ENCODE measurements at regions not wholly inside any gene's neighbourhood (a gene's known extent, or its start where the extent isn't known, plus 50 kb on each side); places are given as distances from the start of the nearest gene placed in this dataset.
"Not testable (repeated sequence)": the region's sequence is repeated elsewhere in the genome, so short reads cannot be mapped to it uniquely, and the experiment has no call there.

DNA sequence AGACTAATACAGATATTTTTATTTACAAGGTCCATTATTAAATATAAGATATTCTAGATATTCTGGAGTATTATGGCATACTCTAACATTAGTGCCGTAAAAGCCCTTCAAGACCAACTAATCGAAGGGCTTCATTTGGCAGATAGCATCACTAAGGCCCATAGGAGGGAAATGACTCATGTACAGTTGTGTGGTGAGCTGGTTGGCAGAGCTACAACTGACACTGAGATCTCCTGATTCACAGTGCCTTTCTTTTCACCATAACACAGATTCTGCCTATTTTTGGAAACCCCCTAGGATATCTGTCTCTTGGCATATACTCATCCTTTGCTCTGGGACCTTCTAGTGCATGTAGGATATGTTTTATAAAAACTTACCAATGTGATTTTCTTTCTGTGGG lies 201.7 kb upstream of the AFF2 start (continued):
- TF ChIP-seq, protein P1, sequence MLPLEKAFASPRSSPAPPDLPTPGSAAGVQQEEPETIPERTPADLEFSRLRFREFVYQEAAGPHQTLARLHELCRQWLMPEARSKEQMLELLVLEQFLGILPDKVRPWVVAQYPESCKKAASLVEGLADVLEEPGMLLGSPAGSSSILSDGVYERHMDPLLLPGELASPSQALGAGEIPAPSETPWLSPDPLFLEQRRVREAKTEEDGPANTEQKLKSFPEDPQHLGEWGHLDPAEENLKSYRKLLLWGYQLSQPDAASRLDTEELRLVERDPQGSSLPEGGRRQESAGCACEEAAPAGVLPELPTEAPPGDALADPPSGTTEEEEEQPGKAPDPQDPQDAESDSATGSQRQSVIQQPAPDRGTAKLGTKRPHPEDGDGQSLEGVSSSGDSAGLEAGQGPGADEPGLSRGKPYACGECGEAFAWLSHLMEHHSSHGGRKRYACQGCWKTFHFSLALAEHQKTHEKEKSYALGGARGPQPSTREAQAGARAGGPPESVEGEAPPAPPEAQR (CRISPR knock-in tag; IDR thresholded peaks at IDR 0.05): no peak
- TF ChIP-seq, protein P2, sequence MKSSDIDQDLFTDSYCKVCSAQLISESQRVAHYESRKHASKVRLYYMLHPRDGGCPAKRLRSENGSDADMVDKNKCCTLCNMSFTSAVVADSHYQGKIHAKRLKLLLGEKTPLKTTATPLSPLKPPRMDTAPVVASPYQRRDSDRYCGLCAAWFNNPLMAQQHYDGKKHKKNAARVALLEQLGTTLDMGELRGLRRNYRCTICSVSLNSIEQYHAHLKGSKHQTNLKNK (CRISPR knock-in tag; IDR thresholded peaks at IDR 0.05): no peak
- TF ChIP-seq SMAD4 (CRISPR knock-in tag; IDR thresholded peaks at IDR 0.05): no peak
- no peak for TF ChIP-seq FOXJ3 (CRISPR knock-in tag; IDR thresholded peaks at IDR 0.05; ENCODE audit: borderline replicate concordance)
- TF ChIP-seq, protein P3, sequence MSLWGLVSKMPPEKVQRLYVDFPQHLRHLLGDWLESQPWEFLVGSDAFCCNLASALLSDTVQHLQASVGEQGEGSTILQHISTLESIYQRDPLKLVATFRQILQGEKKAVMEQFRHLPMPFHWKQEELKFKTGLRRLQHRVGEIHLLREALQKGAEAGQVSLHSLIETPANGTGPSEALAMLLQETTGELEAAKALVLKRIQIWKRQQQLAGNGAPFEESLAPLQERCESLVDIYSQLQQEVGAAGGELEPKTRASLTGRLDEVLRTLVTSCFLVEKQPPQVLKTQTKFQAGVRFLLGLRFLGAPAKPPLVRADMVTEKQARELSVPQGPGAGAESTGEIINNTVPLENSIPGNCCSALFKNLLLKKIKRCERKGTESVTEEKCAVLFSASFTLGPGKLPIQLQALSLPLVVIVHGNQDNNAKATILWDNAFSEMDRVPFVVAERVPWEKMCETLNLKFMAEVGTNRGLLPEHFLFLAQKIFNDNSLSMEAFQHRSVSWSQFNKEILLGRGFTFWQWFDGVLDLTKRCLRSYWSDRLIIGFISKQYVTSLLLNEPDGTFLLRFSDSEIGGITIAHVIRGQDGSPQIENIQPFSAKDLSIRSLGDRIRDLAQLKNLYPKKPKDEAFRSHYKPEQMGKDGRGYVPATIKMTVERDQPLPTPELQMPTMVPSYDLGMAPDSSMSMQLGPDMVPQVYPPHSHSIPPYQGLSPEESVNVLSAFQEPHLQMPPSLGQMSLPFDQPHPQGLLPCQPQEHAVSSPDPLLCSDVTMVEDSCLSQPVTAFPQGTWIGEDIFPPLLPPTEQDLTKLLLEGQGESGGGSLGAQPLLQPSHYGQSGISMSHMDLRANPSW (CRISPR knock-in tag; conservative IDR thresholded peaks at IDR 0.05; ENCODE audit: low read depth): no peak
- no peak for TF ChIP-seq ZNF138 (CRISPR knock-in tag; conservative IDR thresholded peaks at IDR 0.05)
- TF ChIP-seq JUN (CRISPR knock-in tag; IDR thresholded peaks at IDR 0.05): no peak

DNA sequence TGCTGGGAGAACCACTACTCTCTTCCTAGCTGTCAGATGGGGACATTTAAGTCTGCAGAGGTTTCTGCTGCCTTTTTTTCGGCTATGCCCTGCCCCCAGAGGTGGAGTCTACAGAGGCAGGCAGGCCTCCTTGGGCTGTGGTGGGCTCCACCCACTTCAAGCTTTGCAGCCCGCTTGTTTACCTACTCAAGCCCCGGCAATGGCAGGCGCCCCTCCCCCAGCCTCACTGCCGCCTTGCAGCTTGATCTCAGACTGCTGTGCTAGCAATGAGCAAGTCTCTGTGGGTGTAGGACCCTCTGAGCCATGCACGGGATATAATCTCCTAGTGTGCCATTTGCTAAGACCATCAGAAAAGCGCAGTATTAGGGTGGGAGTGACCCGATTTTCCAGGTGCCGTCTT lies 195.2 kb upstream of the AFF2 start:
- POLR2A ChIA-PET, H3K4me1 Mint-ChIP-seq: not testable (repeated sequence)

DNA sequence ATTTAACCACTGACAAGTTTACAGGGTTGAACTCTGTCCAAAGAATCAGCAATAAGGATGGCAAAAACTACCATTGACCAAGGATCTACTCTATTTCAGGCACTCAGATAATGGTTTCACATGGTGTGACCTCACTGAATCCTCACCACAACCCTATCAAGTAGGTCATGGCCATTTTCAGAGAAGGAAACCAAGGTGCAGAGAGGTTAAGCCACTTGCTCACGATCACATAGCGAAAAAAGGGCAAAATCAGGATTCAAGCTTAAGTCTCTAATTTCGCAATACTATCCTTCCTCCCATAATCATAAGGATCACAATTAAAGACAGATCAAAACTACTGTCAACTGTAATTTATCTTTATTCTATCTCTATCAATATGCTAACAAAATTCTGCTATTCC lies 191.0 kb upstream of the AFF2 start:
- DNase-seq (ENCODE audit: low spot score): no peak
- POLR2A ChIA-PET: no interaction called here
- H3K36me3 Mint-ChIP-seq: peaks cover 6% of the 10 kb centered on the region
- CTCF ChIA-PET: no interaction called here
- H3K4me3 Mint-ChIP-seq: no peak overlapping the region
- peaks cover 6% of the 10 kb centered on the region; the same call in 1 of the 2 replicates for H3K4me1 Mint-ChIP-seq
- no peaks in the 10 kb centered on the region for H3K27me3 Mint-ChIP-seq (ENCODE audit: low read depth)
- ATAC-seq: no peak
- no peak for TF ChIP-seq NR1H2 (CRISPR knock-in tag; IDR thresholded peaks at IDR 0.05)
- TF ChIP-seq TEAD4 (CRISPR knock-in tag; IDR thresholded peaks at IDR 0.05): no peak
- no peak for TF ChIP-seq MXD4 (CRISPR knock-in tag; IDR thresholded peaks at IDR 0.05; ENCODE audit: borderline replicate concordance)
- TF ChIP-seq, protein P4, sequence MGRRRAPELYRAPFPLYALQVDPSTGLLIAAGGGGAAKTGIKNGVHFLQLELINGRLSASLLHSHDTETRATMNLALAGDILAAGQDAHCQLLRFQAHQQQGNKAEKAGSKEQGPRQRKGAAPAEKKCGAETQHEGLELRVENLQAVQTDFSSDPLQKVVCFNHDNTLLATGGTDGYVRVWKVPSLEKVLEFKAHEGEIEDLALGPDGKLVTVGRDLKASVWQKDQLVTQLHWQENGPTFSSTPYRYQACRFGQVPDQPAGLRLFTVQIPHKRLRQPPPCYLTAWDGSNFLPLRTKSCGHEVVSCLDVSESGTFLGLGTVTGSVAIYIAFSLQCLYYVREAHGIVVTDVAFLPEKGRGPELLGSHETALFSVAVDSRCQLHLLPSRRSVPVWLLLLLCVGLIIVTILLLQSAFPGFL (CRISPR knock-in tag; IDR thresholded peaks at IDR 0.05; ENCODE audit: borderline replicate concordance): no peak
- no peak for TF ChIP-seq NFATC4 (CRISPR knock-in tag; IDR thresholded peaks at IDR 0.05)
- H3K27ac Mint-ChIP-seq: no peak overlapping the region
- H3K9me3 Mint-ChIP-seq: peaks cover 7% of the 10 kb centered on the region; the same call in 1 of the 2 replicates

More for the DNA sequence above, 195.2 kb upstream of the AFF2 start:
- H3K9me3 Mint-ChIP-seq; CTCF ChIA-PET; H3K27ac Mint-ChIP-seq; H3K27me3 Mint-ChIP-seq (ENCODE audit: low read depth); H3K4me3 Mint-ChIP-seq; H3K36me3 Mint-ChIP-seq; ATAC-seq; DNase-seq (ENCODE audit: low spot score): not testable (repeated sequence)

DNA sequence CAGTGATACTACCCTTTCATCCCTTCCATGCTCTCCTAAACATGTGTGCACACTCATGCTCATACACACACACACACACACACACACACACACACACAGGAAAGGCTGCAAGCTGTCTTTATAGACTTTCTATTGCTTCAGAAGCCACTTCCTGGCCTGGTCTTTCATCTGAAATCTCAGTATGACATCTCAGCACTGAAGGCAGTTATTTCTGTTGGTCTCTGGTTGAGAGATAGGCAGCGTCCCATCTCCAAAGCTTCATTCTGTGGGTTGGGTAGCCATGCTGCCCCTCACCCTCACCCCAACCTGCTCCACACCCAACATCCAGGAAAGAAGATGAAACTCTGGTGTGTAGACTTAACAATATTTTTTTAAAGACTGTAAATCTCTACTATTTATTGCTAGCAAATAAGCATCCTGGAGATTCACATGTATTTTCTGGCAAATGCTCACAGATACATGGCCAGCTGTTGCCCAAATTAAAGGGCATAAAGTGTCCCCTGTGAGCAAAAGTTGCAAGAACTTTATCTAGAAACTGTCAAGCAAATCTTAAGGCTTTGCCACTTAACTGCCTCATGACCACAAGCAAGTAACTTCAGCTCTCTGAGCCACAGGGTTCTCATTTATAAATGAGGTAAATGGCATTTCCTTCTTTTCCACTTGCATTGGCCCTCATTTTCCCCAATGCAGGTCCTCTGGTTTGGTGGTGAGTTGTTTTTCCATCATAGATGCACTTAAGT lies 189.8 kb upstream of the AFF2 start:
- ATAC-seq: no peak
- Mint-ChIP-seq H3K27me3 (ENCODE audit: low read depth) (no peaks in the 10 kb centered on the region), H3K27ac (no peak overlapping the region), H3K9me3 (peaks cover 5% of the 10 kb centered on the region; the same call in 1 of the 2 replicates), H3K36me3 (peaks cover 4% of the 10 kb centered on the region), H3K4me3 (no peak overlapping the region), H3K4me1 (peaks cover 6% of the 10 kb centered on the region; the same call in 1 of the 2 replicates)
- POLR2A ChIA-PET: no interaction called here
- CTCF ChIA-PET: no interaction called here
- DNase-seq (ENCODE audit: low spot score): no peak
- TF ChIP-seq, protein P5, sequence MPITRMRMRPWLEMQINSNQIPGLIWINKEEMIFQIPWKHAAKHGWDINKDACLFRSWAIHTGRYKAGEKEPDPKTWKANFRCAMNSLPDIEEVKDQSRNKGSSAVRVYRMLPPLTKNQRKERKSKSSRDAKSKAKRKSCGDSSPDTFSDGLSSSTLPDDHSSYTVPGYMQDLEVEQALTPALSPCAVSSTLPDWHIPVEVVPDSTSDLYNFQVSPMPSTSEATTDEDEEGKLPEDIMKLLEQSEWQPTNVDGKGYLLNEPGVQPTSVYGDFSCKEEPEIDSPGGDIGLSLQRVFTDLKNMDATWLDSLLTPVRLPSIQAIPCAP (CRISPR knock-in tag; IDR thresholded peaks at IDR 0.05): no peak
- TF ChIP-seq ZBTB21 (CRISPR knock-in tag; IDR thresholded peaks at IDR 0.05; ENCODE audit: borderline replicate concordance) (no peak), CREM (CRISPR knock-in tag; IDR thresholded peaks at IDR 0.05) (no peak), JAZF1 (CRISPR knock-in tag; IDR thresholded peaks at IDR 0.05) (no peak), SP1 (CRISPR knock-in tag; conservative IDR thresholded peaks at IDR 0.05) (no peak)
- TF ChIP-seq, protein P6, sequence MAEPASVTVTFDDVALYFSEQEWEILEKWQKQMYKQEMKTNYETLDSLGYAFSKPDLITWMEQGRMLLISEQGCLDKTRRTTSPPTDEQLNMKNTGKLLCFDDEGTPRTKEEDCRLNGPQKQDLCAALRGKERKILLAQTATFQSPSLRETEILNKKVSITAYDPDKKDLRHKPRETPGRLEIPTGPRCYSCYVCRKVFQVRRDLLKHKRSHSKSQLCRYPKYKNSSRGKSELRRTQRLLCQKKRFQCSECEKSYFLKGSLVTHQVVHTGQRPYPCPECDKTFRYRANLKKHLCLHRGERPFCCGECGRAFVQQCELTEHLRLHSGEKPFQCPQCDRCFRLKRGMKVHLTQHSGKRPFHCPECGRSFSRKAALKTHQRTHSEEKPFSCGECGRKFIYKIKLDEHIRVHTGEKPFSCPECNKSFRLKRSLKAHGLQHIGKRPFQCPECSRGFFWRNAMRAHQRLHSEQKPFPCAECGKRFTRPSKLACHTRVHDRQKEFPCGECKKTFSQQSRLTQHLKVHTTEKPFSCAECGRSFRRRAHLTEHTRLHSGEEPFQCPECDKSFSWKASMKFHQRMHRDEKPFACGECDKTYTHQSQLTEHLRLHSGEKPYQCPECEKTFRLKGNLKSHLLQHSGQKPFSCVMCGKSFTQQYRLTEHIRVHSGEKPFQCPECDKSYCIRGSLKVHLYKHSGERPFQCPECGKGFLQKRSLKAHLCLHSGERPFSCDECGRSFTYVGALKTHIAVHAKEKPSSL (CRISPR knock-in tag; conservative IDR thresholded peaks at IDR 0.05): no peak
- TF ChIP-seq, protein P7, sequence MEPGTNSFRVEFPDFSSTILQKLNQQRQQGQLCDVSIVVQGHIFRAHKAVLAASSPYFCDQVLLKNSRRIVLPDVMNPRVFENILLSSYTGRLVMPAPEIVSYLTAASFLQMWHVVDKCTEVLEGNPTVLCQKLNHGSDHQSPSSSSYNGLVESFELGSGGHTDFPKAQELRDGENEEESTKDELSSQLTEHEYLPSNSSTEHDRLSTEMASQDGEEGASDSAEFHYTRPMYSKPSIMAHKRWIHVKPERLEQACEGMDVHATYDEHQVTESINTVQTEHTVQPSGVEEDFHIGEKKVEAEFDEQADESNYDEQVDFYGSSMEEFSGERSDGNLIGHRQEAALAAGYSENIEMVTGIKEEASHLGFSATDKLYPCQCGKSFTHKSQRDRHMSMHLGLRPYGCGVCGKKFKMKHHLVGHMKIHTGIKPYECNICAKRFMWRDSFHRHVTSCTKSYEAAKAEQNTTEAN (CRISPR knock-in tag; IDR thresholded peaks at IDR 0.05): no peak
